GM12872 (cell line): ENCODE measurements at regions not wholly inside any gene's neighbourhood (a gene's known extent, or its start where the extent isn't known, plus 50 kb on each side); places are given as distances from the start of the nearest gene placed in this dataset.

Experiments used
- CTCF ChIP-seq: IDR thresholded peaks from 3 replicates; pipeline ENCODE4 v1.5.1; 2011; ENCODE audit warnings: low read depth, mild to moderate bottlenecking, low read length, moderate library complexity; ENCODE audit not compliant: insufficient read depth

GRCh38 chr18:22080035-22080434, 89.4 kb upstream of the GATA6 start:
- no peak for TF ChIP-seq CTCF

GRCh38 chr18:22082408-22082807, 87.0 kb upstream of the GATA6 start:
- no peak for TF ChIP-seq CTCF

- TF ChIP-seq CTCF, result no peak
Observed at GRCh38 chr18:22084547-22084946, 84.8 kb upstream of the GATA6 start.

- no peak for TF ChIP-seq CTCF
Observed at GRCh38 chr18:22086973-22087372, 82.4 kb upstream of the GATA6 start.

GRCh38 chr18:22088029-22088428, 81.4 kb upstream of the GATA6 start:
- no peak for TF ChIP-seq CTCF

GRCh38 chr18:22088996-22089640, 80.3 kb upstream of the GATA6 start:
- TF ChIP-seq CTCF, result no peak

GRCh38 chr18:22091341-22091740, 78.0 kb upstream of the GATA6 start:
- no peak for TF ChIP-seq CTCF
